ENCODE measurements at regions not wholly inside any gene's neighbourhood (a gene's known extent, or its start where the extent isn't known, plus 50 kb on each side); places are given as distances from the start of the nearest gene placed in this dataset.
A peak's percentile ranks its signal among the peaks of the same experiment; 100 is the strongest.

DNA sequence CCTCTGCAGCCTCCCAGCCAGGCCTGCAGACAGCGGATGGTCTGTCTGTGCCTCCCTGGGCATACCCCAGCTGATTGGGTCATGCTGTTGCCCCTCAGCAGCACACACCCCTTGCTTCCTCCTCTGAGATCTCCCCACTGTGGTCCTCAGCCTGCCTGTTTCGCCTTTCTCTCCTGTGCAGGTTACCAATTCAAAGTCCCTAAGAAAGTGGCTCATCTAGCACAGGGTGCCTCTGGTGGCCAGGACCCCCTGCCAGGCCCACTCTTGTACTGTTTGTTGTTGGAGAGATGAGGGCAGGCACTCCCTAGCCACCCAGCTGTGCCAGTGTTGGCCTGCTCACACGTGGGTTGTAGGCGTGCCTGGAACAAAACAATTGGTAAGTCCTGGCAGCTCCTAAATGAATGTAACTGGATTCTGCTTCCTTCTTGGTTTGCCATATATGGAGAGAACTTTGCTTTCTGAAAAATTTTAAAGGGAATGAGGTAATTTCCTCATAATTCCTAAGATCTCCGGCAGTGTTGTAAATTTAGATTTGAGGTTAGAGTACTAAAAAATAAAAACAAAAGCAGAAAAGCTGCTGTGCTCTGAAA is 213.2 kb upstream of the IL12A start:
- peak; percentile 60 for DNase-seq (ENCODE audit: low read depth)
- no peak for FAIRE-seq
- H3K27me3 ChIP-seq (ENCODE audit: control insufficient read depth, insufficient read depth, low read length): no peaks in the 10 kb centered on the region
- TF ChIP-seq, protein P1, sequence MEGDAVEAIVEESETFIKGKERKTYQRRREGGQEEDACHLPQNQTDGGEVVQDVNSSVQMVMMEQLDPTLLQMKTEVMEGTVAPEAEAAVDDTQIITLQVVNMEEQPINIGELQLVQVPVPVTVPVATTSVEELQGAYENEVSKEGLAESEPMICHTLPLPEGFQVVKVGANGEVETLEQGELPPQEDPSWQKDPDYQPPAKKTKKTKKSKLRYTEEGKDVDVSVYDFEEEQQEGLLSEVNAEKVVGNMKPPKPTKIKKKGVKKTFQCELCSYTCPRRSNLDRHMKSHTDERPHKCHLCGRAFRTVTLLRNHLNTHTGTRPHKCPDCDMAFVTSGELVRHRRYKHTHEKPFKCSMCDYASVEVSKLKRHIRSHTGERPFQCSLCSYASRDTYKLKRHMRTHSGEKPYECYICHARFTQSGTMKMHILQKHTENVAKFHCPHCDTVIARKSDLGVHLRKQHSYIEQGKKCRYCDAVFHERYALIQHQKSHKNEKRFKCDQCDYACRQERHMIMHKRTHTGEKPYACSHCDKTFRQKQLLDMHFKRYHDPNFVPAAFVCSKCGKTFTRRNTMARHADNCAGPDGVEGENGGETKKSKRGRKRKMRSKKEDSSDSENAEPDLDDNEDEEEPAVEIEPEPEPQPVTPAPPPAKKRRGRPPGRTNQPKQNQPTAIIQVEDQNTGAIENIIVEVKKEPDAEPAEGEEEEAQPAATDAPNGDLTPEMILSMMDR (IDR thresholded peaks at IDR 0.05; ENCODE audit: insufficient read depth, low read length, severe bottlenecking): no peak
- H3K4me3 ChIP-seq (ENCODE audit: low read depth, low read length): no peak overlapping the region
- no peaks in the 10 kb centered on the region for H3K36me3 ChIP-seq (ENCODE audit: control insufficient read depth, insufficient read depth, low read length)

DNA sequence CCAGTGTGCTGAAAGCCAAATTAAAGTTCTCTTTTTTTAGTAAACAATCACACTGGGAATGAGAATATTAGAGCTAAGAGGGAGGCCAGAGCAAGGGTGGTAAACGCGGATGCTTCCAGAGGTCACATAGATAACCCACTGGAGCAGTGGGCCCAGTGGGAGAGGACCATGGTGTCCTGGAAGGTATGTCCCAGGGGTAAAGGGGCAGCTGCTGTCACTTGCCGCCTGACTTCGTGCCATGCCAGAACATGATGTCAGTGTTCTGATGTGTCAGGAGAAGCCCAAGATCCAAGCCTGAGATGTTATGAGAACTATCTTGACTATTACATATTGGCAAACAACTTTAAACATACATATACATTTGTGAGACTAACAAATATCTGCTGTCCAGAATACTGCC is 211.9 kb upstream of the IL12A start:
- Histone ChIP-seq H3K36me3 (ENCODE audit: control insufficient read depth, insufficient read depth, low read length) (no peaks in the 10 kb centered on the region), H3K4me3 (ENCODE audit: low read depth, low read length) (no peak overlapping the region), H3K27me3 (ENCODE audit: control insufficient read depth, insufficient read depth, low read length) (no peaks in the 10 kb centered on the region)
- DNase-seq (ENCODE audit: low read depth): no peak
- no peak for FAIRE-seq
- TF ChIP-seq, protein P1 (IDR thresholded peaks at IDR 0.05; ENCODE audit: insufficient read depth, low read length, severe bottlenecking): no peak

DNA sequence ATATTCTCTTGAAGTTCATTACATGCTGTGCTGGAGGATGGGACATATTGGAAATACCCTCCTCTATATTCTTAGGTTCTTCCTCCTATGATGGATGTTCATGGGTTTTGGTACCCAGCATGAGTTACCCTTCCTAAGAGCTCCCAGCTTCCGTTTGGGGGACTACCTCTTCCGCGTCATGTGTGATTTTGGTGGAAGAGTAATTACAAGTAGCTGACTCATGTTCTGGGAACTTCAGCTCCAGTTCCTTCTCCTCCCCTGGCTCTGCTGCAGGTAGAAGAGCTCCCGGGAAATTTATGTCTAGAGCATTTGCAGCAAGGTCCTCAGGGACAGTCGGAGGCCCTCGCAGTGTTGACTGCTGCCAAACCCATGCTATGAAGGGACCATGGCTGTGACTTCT is 208.8 kb upstream of the IL12A start:
- no peaks in the 10 kb centered on the region for H3K36me3 ChIP-seq (ENCODE audit: control insufficient read depth, insufficient read depth, low read length)
- no peak for FAIRE-seq
- DNase-seq (ENCODE audit: low read depth): peak; percentile 81
- H3K4me3 ChIP-seq (ENCODE audit: low read depth, low read length): no peak overlapping the region
- TF ChIP-seq, protein P1 (IDR thresholded peaks at IDR 0.05; ENCODE audit: insufficient read depth, low read length, severe bottlenecking): no peak
- no peaks in the 10 kb centered on the region for H3K27me3 ChIP-seq (ENCODE audit: control insufficient read depth, insufficient read depth, low read length)

DNA sequence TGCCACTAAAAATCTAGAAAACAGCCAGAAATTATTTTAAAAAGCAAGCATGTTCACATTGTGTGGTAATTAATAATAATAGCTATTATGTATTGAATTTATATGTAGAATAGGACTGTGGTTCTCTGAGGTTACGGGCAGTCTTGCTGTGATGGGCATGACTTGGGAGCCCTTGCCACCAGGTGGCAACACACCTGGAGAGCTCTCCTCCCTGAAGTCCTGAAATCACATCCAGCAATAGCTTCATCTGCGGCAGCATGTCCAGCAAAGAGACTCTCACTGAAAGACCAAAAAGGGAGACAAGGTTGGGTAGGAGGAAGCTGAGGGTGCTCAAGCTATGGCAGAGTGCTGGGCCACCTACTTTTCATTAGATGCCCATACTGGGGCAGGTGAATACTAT is 206.8 kb upstream of the IL12A start:
- Histone ChIP-seq H3K4me3 (ENCODE audit: low read depth, low read length) (no peak overlapping the region), H3K36me3 (ENCODE audit: control insufficient read depth, insufficient read depth, low read length) (no peaks in the 10 kb centered on the region), H3K27me3 (ENCODE audit: control insufficient read depth, insufficient read depth, low read length) (no peaks in the 10 kb centered on the region)
- no peak for DNase-seq (ENCODE audit: low read depth)
- TF ChIP-seq, protein P1 (IDR thresholded peaks at IDR 0.05; ENCODE audit: insufficient read depth, low read length, severe bottlenecking): peak; percentile 68
- FAIRE-seq: no peak

DNA sequence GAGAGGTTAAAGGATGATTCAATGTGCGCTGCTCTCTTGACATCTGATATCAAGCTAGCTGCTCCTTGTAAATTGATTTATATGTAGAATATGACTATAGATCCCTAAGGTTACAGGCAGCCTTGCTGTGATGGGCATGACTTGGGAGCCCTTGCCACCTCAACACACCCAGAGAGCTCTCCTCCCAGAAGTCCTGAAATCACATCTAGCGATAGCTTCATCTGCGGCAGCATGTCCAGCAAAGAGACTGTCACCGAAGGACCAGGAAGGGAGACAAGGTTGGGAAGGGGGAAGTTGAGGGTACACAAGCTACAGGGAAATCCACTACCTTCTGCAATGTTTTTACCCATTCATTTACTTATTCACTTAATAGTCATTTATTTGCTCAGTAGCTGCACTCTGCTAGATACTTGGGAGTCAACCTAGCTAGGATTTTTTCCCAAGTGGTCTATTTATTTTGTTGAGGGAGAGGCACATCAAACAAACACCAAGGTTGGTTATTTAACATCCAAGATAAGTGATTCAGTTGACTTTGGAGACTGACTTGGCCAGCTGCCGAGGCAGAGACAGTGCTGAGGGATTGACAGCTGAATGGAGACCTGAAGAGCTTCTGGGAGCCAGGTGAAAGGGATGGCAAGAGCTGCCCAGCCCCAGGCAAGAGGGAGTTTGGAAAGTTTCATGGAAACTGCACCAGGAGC is 205.8 kb upstream of the IL12A start:
- H3K27me3 ChIP-seq (ENCODE audit: control insufficient read depth, insufficient read depth, low read length): no peaks in the 10 kb centered on the region
- DNase-seq (ENCODE audit: low read depth) (peak; percentile 26), FAIRE-seq (no peak)
- H3K4me3 ChIP-seq (ENCODE audit: low read depth, low read length): no peak overlapping the region
- no peaks in the 10 kb centered on the region for H3K36me3 ChIP-seq (ENCODE audit: control insufficient read depth, insufficient read depth, low read length)
- TF ChIP-seq, protein P1 (IDR thresholded peaks at IDR 0.05; ENCODE audit: insufficient read depth, low read length, severe bottlenecking): no peak

Measured in bronchial epithelial cell (primary cell).